SHP77 (cell line): ENCODE measurements at regions not wholly inside any gene's neighbourhood (a gene's known extent, or its start where the extent isn't known, plus 50 kb on each side); places are given as distances from the start of the nearest gene placed in this dataset.
"Not testable (repeated sequence)": the region's sequence is repeated elsewhere in the genome, so short reads cannot be mapped to it uniquely, and the experiment has no call there.

Experiments
- DNase-seq, 2 experiments: peaks; one replicate each; lab custom pipeline; 2025; lab: John Stamatoyannopoulos, UW

GRCh38 chr3:194884649-194885315 is 199.1 kb downstream of the FAM43A start:
- no peak for DNase-seq

- no peak for DNase-seq
Measured at GRCh38 chr3:194885766-194886165, 200.1 kb downstream of the FAM43A start.

- no peak for DNase-seq
Measured at GRCh38 chr3:194886836-194887235, 201.2 kb downstream of the FAM43A start.

- DNase-seq: not testable (repeated sequence)
Measured at GRCh38 chr3:194888062-194888461, 202.4 kb downstream of the FAM43A start.

- no peak for DNase-seq
Measured at GRCh38 chr3:194888916-194889315, 203.2 kb downstream of the FAM43A start.

GRCh38 chr3:194890091-194890490 is 204.4 kb downstream of the FAM43A start:
- DNase-seq: no peak

- no peak for DNase-seq
Measured at GRCh38 chr3:194893121-194893987, 207.7 kb downstream of the FAM43A start.

- DNase-seq: no peak
Measured at GRCh38 chr3:194894538-194894937, 208.9 kb downstream of the FAM43A start.

GRCh38 chr3:194900854-194901522 is 215.3 kb downstream of the FAM43A start:
- no peak for DNase-seq

GRCh38 chr3:194903447-194903846 is 217.8 kb downstream of the FAM43A start:
- not testable (repeated sequence) for DNase-seq

GRCh38 chr3:194904999-194905398 is 219.3 kb downstream of the FAM43A start:
- not testable (repeated sequence) for DNase-seq

GRCh38 chr3:194905696-194906095 is 220.0 kb downstream of the FAM43A start:
- no peak for DNase-seq

- no peak for DNase-seq
Measured at GRCh38 chr3:194906229-194906629, 220.5 kb downstream of the FAM43A start.

- DNase-seq: no peak
Measured at GRCh38 chr3:194906970-194907629, 221.4 kb downstream of the FAM43A start.

- DNase-seq: no peak
Measured at GRCh38 chr3:194907811-194908210, 222.1 kb downstream of the FAM43A start.

GRCh38 chr3:194908496-194908895 is 222.8 kb downstream of the FAM43A start:
- no peak for DNase-seq

GRCh38 chr3:194908972-194909371 is 223.3 kb downstream of the FAM43A start:
- no peak for DNase-seq

- DNase-seq: no peak
Measured at GRCh38 chr3:194910414-194910984, 224.8 kb downstream of the FAM43A start.

- no peak for DNase-seq
Measured at GRCh38 chr3:194913316-194913715, 227.6 kb downstream of the FAM43A start.

GRCh38 chr3:194924889-194925288 is 239.2 kb downstream of the FAM43A start:
- not testable (repeated sequence) for DNase-seq

GRCh38 chr3:194925614-194926013 is 239.9 kb downstream of the FAM43A start:
- DNase-seq: no peak

- no peak for DNase-seq
Measured at GRCh38 chr3:194928227-194928626, 242.5 kb downstream of the FAM43A start.
